ENCODE measurements at regions not wholly inside any gene's neighbourhood (a gene's known extent, or its start where the extent isn't known, plus 50 kb on each side); places are given as distances from the start of the nearest gene placed in this dataset.
"Not testable (repeated sequence)": the region's sequence is repeated elsewhere in the genome, so short reads cannot be mapped to it uniquely, and the experiment has no call there.

GRCh38 chr10:23493711-23494110 is 54.8 kb downstream of the OTUD1 start:
- no peak for DNase-seq

DNA sequence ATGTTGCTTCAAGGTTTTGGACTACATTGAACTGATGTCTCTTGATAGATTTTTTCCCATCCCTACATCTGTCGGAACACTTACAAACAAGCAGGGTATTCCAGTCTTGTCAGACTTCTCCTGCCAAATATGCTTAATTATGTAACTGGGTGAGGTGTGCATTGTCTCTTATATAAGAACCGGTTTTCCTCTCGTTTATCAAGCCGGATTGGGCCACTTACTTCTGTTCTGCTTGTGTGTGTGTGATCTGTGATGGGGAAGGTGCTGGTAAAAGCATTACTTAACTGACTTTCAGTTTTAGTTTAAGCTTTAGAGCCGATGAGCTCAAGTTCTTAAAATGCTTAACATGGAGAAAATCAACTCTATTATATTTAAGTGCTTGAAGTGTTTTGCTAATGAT is 57.9 kb downstream of the OTUD1 start:
- no peak for DNase-seq

GRCh38 chr10:23499372-23500132 is 60.7 kb downstream of the OTUD1 start:
- no peak for DNase-seq

GRCh38 chr10:23505797-23506465 is 67.1 kb downstream of the OTUD1 start:
- DNase-seq = no peak

DNA sequence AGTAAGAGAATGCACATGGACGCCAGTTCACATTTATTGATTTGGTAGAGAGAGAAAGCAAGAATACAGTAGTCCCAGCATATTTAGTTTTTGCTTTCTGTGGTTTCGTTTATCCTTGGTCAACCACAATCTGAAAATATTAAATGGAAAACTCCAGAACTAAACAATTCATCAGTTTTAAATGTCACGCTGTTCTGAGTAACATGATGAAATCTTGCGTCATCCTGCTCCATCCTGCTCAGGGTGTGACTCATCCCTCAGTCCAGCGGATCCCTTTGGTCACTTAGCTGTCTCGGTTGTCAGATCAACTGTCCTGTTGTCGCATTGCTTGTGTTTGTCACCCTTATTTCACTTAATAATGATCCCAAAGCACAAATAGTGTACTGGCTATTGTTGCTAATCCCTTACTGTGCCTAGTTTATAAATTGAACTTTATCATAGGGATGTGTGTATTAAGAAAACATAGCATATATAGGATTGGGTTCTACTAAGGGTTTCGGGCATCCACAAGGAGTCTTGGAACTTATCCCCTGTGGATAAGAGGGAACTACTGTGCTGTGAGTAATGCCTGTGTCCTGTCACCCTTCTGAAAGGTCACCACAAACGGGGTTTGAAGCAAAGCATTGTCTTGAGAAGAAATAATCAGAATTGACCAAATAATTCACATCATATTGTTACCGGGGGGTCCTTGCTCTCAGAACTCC is 73.6 kb downstream of the OTUD1 start:
- peak; percentile 83 to 90 for DNase-seq

DNA sequence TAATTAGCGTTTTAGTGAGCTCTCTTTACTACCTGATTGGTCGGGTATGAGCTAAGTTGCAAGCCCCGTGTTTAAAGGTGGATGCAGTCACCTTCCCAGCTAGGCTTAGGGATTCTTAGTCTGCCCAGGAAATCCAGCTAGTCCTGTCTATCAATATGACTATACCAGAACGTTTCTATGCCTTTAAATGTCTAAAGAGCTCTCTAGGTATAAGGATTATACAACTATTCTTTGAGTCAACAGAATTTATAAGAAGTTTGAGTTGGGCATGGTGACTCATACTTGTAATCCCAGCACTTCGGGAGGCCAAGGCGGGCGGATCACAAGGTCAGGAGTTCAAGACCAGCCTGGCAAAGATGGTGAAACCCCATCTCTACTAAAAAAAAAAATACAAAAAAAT is 74.7 kb downstream of the OTUD1 start:
- DNase-seq = not testable (repeated sequence)

- no peak for DNase-seq
Measured at GRCh38 chr10:23514321-23514720, 75.4 kb downstream of the OTUD1 start.

GRCh38 chr10:23516530-23516929 is 77.7 kb downstream of the OTUD1 start:
- DNase-seq = peak; percentile 30 to 45

- no peak for DNase-seq
Measured at GRCh38 chr10:23517155-23517554, 78.3 kb downstream of the OTUD1 start.

GRCh38 chr10:23521735-23522134 is 82.9 kb downstream of the OTUD1 start:
- DNase-seq = no peak

DNA sequence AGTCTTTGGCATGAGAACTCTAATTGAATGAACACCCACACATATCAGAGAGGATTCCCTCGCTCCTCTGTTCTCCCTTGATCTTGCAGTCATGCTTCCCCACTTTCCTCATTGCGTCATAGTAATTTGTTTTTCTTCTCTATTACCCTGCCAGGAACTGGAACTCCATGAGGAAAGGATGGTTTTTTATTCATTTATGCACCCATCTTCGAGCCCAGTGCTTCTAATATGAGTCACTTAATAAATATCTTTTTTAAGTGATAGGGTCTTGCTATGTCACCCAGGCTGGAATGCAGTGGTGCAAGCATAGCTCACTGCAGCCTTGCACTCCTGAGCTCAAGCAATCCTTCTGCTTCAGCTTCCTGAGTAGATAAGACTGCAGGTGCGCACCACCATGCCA is 83.5 kb downstream of the OTUD1 start:
- DNase-seq = peak in 1 of 2 donors; percentile 13

DNA sequence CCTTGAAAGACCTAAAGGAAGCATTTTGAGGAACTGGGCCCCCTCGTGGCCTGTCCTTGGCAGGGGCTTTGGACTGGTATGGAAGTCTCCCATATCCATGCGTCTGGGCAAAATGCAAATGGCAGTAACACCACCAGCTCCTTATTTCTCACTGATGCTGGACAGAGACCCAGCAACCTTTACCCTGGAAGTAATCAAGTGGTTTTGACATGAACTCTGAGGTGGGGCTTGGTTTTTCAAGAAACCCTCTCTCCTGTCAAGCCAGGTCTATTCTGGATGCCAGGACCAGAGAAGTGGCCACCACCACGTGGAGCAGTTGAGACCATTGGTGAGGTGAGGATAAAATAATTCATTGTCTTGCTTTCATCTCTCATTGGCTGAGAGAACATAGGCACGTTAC is 84.4 kb downstream of the OTUD1 start:
- no peak for DNase-seq

DNA sequence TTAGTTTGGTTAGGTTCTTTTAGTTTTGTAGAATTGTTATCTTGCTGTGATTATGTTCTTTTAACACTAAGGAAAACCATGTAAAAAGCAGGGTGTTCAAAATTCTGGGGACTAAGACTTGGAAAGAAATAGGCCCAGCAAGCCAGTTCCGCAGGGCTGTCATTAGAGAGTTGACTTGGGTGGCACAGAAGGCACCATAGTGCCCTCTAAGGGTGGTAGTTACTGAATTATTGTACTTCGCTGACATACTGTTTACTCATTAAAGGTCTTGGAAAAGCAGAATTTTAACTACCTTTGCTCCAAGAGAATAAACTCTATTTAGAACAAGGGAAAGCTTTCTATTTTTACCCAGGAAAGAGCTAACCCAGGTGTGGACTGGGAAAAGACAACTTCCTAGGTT is 86.5 kb downstream of the OTUD1 start:
- peak; percentile 27 to 54 for DNase-seq

DNA sequence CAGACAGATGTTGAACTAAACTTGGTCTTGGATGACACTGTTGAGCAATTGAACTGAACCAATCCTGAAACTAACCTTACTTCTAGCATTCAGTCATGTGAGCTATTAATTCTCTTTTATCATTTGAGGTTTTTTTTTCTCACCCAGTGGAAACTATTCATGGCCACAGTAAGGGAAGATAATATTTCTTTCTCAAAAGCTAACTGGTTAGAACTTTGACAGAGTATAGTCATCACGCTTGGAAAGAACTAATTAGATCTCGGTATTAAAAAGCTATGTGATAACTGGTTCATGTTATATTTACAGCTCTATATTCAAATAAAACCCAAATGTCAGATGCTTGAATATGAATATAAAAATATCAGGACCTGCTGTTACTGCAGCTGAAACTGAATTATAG is 89.5 kb downstream of the OTUD1 start:
- no peak for DNase-seq

GRCh38 chr10:23529625-23530024 is 90.8 kb downstream of the OTUD1 start:
- no peak for DNase-seq

- peak in 1 of 2 donors; percentile 36 for DNase-seq
Measured at GRCh38 chr10:23530079-23530478, 91.2 kb downstream of the OTUD1 start.

DNA sequence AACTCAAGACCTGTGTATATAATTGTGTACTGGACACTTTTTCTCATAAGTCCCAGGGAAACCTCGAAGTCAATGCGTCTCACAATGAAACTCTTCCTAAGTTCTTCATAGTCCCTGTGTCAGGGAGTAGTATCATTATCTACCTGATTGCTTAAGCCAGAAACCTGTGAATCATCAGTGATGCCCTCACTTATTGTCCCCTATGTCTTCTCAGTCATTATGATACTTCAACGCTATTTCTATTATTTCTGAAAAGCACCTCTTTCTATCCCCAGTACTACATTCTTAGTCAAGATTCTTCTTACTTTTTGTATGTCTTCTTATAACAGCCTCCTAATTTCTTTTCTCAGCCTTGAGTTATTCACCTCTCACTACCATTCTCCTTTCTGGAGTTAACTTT is 94.3 kb downstream of the OTUD1 start:
- no peak for DNase-seq

- DNase-seq = no peak
Measured at GRCh38 chr10:23534326-23534725, 95.5 kb downstream of the OTUD1 start.

DNA sequence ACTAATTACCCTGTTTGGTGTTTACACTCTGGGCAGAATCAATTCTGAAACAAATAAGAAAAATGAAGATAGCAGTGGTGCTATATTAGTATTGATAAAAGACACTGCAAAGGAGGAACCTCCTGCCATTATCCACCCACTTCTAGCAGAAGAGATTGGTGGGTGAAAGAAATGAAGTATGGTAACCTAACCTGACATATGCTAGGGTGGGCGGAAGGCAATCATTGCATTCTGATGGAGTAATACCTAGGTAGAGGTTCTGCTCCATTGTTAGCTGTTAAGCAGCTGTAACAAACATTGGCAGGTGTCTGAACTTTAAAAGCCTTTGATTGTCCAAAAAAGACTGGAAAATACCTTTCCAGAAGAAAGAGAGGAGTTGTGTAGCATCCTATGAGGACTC is 95.9 kb downstream of the OTUD1 start:
- no peak for DNase-seq

GRCh38 chr10:23535381-23535780 is 96.5 kb downstream of the OTUD1 start:
- no peak for DNase-seq

DNA sequence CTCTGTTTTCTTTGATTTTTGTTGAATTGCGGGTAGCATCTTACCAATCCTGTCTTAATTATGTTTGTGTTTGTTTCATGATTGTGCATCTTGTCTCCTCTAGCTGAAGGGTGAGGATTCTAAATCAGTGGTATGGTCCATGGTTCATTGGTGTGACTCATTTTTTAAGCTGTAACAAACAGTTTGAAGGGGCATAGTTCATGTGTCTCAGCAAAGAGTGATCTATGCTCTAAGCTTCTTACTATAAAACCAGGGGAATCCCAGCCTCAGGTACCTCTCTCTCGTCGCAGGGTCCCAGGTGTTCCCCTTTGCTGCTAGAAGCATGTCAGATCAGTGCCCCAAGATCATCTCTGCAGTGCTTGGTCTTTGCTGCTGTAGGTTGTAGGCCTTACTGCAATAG is 100.1 kb downstream of the OTUD1 start:
- no peak for DNase-seq

GRCh38 chr10:23540401-23541030 is 101.6 kb downstream of the OTUD1 start:
- peak; percentile 45 to 49 for DNase-seq

GRCh38 chr10:23543691-23544380 is 105.0 kb downstream of the OTUD1 start:
- peak; percentile 25 to 42 for DNase-seq

Data from inflammatory macrophage (primary cell).